Prostate gland (tissue), 2 donors: ENCODE measurements at regions not wholly inside any gene's neighbourhood (a gene's known extent, or its start where the extent isn't known, plus 50 kb on each side); places are given as distances from the start of the nearest gene placed in this dataset.

Source experiments
- DNase-seq: peaks from one replicate; pipeline ENCODE4 v3.0.0-alpha.2; 2019; ENCODE audit warnings: low spot score
- H3K27ac ChIP-seq, 2 donors: fragments of 200-600 bp; sonication (generic); 2 replicates each; pipeline ENCODE4 v1.5.1; 2017 to 2019
- H3K27me3 ChIP-seq: fragments of 200-600 bp; sonication (generic); replicated peaks from 2 replicates; pipeline ENCODE4 v1.5.1; 2019; ENCODE audit not compliant: insufficient read depth
- H3K36me3 ChIP-seq, 2 donors: fragments of 200-600 bp; sonication (generic); 1 replicate in 1 of 2; 2 replicates in 1 of 2; pipeline versions ENCODE4 v1.5.1 to v1.8.1; 2017 to 2019
- H3K4me1 ChIP-seq: fragments of 200-600 bp; sonication (generic); replicated peaks from 2 replicates; pipeline ENCODE4 v1.5.1; 2019
- H3K4me3 ChIP-seq, 2 donors: fragments of 200-600 bp; sonication (generic); 2 replicates each; pipeline ENCODE4 v1.5.1; 2017 to 2019
- H3K9me3 ChIP-seq: fragments of 200-600 bp; sonication (generic); 2 replicates; pipeline ENCODE4 v1.5.1; 2017
- CTCF ChIP-seq, 4 experiments: fragments of 200-600 bp in 2 of 4; fragments of 450-650 bp in 2 of 4; sonication (generic) in 2 of 4; IDR thresholded peaks; 1 replicate in 3 of 4; 2 replicates in 1 of 4; pipeline ENCODE4 v1.5.1; 2016 to 2019; ENCODE audit warnings: antibody characterized with exemption in 4 of 4, mild to moderate bottlenecking in 2 of 4, moderate library complexity in 2 of 4
- POLR2A ChIP-seq: fragments of 450-650 bp; IDR thresholded peaks from one replicate; pipeline ENCODE4 v1.6.1; 2016; ENCODE audit warnings: antibody characterized with exemption, mild to moderate bottlenecking
- POLR2AphosphoS5 ChIP-seq: sonication (generic); formaldehyde crosslinking; IDR thresholded peaks from one replicate; pipeline ENCODE4 v1.6.1; 2017; ENCODE audit warnings: antibody characterized with exemption
- WGBS: methylation state at CpG from one replicate; pipeline ENCODE4 v1.1.5; 2018; 5-methylcytosine and 5-hydroxymethylcytosine counted together
- intact Hi-C: fragments of 100-400 bp; cut with DNase I; formaldehyde crosslinking; loops from one replicate; pipeline ENCODE4 v1.14.2; 2022

- no peaks in the 10 kb centered on the region for H3K27me3 ChIP-seq
- DNase-seq = no peak
- H3K27ac ChIP-seq = no peak overlapping the region
- intact Hi-C loops = no loop called here
- 71% methylated on average over 12 of the region's 12 CpGs for WGBS
- H3K36me3 ChIP-seq = no peaks in the 10 kb centered on the region
- no peak for TF ChIP-seq POLR2A
- TF ChIP-seq POLR2AphosphoS5 = no peak
- TF ChIP-seq CTCF (IDR thresholded peaks at IDR 0.05) = no peak
- no peak overlapping the region for H3K4me3 ChIP-seq
- H3K9me3 ChIP-seq = no peaks in the 10 kb centered on the region
- H3K4me1 ChIP-seq = no peaks in the 10 kb centered on the region
Observed at GRCh38 chr16:54504372-54504771, 217.8 kb upstream of the IRX3 start.

- Histone ChIP-seq H3K4me1 (no peaks in the 10 kb centered on the region), H3K27me3 (no peaks in the 10 kb centered on the region), H3K4me3 (no peak overlapping the region), H3K27ac (no peak overlapping the region), H3K36me3 (no peaks in the 10 kb centered on the region), H3K9me3 (no peaks in the 10 kb centered on the region)
- no peak for TF ChIP-seq POLR2A
- no peak for TF ChIP-seq POLR2AphosphoS5
- no peak for TF ChIP-seq CTCF (IDR thresholded peaks at IDR 0.05)
- 74% methylated on average over 2 of the region's 2 CpGs for WGBS
- intact Hi-C loops = no loop called here
- no peak for DNase-seq
Observed at GRCh38 chr16:54503856-54504219, 217.3 kb upstream of the IRX3 start.

GRCh38 chr16:54503011-54503855 is 216.6 kb upstream of the IRX3 start:
- H3K27ac ChIP-seq = no peak overlapping the region
- no peaks in the 10 kb centered on the region for H3K4me1 ChIP-seq
- no peaks in the 10 kb centered on the region for H3K9me3 ChIP-seq
- no peak for DNase-seq
- TF ChIP-seq POLR2AphosphoS5 = no peak
- TF ChIP-seq CTCF (IDR thresholded peaks at IDR 0.05) = no peak
- TF ChIP-seq POLR2A = no peak
- intact Hi-C loops = no loop called here
- 71% methylated on average over 9 of the region's 9 CpGs for WGBS
- no peaks in the 10 kb centered on the region for H3K27me3 ChIP-seq
- H3K4me3 ChIP-seq = no peak overlapping the region
- H3K36me3 ChIP-seq = no peaks in the 10 kb centered on the region

GRCh38 chr16:54501797-54502196 is 215.2 kb upstream of the IRX3 start:
- 88% methylated on average over 1 of the region's 1 CpG for WGBS
- intact Hi-C loops = no loop called here
- no peaks in the 10 kb centered on the region for H3K4me1 ChIP-seq
- no peaks in the 10 kb centered on the region for H3K27me3 ChIP-seq
- no peak overlapping the region for H3K4me3 ChIP-seq
- no peaks in the 10 kb centered on the region for H3K36me3 ChIP-seq
- H3K27ac ChIP-seq = no peak overlapping the region
- TF ChIP-seq CTCF (IDR thresholded peaks at IDR 0.05) = no peak
- TF ChIP-seq POLR2A = no peak
- TF ChIP-seq POLR2AphosphoS5 = no peak
- no peaks in the 10 kb centered on the region for H3K9me3 ChIP-seq
- DNase-seq = no peak

GRCh38 chr16:54493594-54493993 is 207.0 kb upstream of the IRX3 start:
- Histone ChIP-seq H3K27ac (no peak overlapping the region), H3K9me3 (no peaks in the 10 kb centered on the region), H3K36me3 (no peaks in the 10 kb centered on the region), H3K27me3 (no peaks in the 10 kb centered on the region), H3K4me1 (no peaks in the 10 kb centered on the region), H3K4me3 (no peak overlapping the region)
- intact Hi-C loops = no loop called here
- TF ChIP-seq POLR2AphosphoS5 = no peak
- no peak for TF ChIP-seq POLR2A
- TF ChIP-seq CTCF (IDR thresholded peaks at IDR 0.05) = no peak
- 89% methylated on average over 3 of the region's 3 CpGs for WGBS
- DNase-seq = no peak
